ENCODE measurements at regions not wholly inside any gene's neighbourhood (a gene's known extent, or its start where the extent isn't known, plus 50 kb on each side); places are given as distances from the start of the nearest gene placed in this dataset.
A peak's percentile ranks its signal among the peaks of the same experiment; 100 is the strongest.

GRCh38 chr10:44244745-44245600, 139.9 kb downstream of the CXCL12 start:
- no peak for DNase-seq (ENCODE audit: low read depth, low spot score)

DNA sequence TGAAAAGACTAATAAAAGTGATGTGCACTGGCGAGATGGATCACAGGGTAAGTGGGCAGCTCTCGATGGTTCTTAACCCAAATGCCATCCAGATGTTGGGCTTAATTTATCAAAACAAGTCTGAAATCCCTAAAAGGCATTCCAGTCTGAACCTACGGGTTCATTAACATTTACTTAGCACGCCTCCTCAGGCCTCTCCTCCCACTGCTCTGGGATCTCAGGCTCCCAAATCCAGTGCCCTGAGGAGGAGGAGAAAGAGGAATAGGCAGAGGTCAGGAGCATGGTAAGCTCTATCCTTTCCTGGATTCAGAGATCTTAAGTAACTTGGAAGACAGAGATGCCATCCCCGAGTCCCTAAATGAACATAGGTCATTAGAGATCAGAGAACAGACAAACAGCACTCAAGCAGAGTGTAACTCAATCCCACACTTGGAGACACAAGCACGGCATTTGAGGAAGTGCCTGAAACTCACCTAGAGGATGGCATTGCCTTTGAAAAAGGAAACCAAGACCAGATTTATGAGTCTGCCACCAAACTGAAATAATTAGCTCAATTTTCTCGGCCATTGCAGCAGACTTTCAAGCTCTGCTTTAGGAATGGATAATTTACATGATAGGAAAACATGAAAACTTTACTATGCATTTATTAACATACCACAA, 140.9 kb downstream of the CXCL12 start:
- no peak for DNase-seq (ENCODE audit: low read depth, low spot score)

DNA sequence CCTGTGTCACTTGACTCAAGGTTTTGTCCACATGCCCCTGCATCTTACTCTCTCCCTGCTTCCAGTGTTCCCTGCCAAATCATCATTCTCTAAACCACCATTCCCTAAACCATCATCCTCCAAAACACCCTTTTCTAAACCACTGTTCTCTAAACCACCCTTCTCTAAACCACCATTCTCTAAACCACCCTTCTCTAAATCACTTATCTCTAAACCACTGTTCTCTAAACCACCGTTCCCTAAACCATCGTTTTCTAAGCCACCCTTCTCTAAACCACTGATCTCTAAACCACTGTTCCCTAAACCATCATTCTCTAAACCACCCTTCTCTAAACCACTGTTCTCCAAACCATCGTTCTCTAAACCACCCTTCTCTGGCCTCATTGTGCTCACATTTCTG, 142.1 kb downstream of the CXCL12 start:
- no peak for DNase-seq (ENCODE audit: low read depth, low spot score)

DNA sequence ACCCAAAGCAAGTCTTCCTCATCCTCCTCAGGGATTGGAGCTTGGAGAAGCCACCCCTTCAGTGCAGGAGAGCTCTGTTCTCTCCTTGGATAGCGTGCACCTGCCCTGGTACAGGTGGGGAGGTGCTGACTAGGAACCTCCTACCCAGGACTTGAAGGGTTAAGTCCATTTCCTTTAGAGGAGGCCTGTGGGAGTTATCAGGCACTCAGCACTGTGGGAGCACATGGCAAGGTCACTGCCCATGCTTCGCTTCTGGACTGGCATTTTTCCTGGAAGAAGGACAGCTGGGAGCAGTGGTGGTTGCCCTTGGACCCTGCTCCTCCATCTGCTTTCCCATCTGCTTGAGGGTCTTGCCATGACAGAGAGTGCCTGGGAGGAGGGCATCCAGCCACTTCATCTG, 142.8 kb downstream of the CXCL12 start:
- DNase-seq (ENCODE audit: low read depth, low spot score) = no peak

DNA sequence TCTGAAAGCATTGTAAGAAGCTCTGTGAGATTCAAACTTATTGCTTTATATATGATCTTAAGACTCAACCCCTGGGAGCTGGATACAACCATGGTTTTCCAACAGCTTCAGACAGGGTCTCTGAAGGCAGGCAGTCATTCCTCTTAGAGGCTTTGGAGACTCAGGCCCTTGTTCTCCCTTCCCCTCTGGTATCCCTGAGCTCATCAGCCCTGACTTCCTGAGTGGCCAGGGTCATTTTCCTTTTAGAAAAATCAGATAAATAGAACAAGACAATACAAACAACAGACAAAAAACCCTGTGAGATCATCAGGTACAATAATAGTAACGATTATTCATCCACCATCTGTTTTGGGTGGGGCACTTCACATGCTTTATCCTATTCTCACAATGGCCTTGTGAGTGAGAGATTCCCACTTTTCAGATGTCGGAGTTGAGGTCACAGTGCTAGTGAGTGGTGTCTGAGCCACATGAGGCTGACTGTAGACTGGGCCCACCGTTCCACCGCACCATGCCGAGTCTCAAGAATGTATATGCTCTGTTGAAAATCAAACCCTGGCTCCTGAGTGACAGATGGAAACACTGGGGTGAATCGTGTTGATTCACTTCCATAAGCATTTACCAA, 144.2 kb downstream of the CXCL12 start:
- no peak for DNase-seq (ENCODE audit: low read depth, low spot score)

DNA sequence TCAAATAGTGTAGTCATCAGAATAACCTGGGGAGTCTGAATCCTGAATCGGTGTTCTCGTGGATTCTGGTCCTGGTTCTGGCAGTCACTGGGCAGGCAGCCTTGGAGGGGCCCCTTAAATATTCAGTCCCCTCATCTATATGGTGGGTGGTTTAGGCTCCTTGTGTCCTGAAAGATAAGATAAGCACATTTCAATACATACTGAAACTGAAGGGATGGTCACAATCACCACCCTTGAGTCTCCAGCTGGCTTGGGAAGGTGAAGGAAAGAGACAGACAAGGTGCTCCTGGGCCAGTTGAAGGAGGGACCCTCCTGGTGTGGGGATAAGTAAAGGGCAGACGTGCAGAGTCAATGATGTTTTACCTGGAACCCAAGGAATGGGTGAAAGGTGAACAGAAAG, 146.7 kb downstream of the CXCL12 start:
- DNase-seq (ENCODE audit: low read depth, low spot score) = no peak

DNA sequence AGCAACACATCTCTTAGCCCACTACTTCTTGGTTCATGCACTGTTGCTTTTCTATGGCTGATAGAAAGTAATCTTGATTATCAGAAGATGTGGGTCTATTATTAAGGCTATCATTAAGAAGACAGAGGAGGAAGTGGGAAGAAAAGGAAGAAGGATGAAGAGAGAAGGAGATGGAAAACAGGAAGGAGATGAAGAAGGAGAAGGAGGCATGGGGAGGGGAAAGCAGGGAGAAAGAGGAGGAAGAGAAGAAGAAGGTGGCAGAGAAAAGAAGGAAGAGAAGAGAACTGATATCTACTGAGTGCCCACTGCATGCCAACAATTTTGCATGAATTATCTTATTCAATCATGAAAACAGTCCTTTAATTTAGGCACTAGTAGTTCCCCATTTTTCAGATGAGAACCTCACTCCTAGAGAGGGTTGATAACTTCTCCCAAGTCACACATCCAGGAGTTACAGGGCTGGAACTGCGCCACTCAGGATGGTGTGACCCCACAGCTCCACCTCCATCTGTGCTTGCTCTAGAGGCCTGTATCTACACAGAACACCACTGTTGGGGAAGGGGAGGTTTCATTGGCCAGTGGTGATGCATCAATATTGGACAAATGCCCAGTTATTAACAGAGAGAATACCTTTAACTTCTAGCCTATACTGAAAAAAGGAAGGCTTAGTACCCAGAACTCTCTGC, 147.4 kb downstream of the CXCL12 start:
- DNase-seq (ENCODE audit: low read depth, low spot score) = no peak

DNA sequence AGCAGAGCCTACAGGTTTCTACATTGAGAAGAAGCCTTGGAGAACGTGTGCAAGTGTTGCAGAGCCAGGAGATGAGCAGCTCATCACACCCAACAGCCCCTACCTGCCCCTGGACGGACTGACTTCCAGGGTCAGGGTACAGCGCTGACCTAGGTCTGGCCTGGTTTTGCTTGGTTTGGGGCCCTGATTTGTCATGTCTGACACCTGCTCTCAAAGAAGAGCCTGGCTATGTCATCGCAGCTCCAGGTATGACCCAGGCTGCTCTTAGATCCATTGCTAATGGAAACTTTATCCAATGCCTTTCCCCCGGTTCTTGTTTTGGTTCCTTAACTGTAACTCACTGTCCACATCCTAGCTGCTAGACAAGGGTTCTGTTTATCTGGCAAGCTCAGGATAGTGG, 149.5 kb downstream of the CXCL12 start:
- DNase-seq (ENCODE audit: low read depth, low spot score) = no peak

DNA sequence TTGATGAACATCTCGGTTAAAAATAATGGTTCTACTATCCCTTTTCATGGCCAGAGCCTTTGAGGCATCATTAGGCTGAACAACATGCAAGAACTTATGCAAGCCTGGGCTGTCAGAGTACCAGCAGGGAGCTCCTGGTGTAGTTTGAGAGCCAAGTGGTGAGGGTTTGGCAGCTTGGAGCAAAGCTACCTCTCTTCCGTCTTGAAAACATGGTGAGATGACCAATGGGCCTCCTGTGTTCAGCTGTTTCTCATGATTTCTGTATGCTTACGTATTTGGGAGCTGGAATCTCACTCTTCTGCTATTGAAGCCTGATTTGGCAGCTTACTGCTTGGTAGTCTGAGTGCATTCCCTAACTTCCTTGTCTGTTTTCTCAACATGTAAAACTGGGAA, 150.4 kb downstream of the CXCL12 start:
- DNase-seq (ENCODE audit: low read depth, low spot score) = no peak

DNA sequence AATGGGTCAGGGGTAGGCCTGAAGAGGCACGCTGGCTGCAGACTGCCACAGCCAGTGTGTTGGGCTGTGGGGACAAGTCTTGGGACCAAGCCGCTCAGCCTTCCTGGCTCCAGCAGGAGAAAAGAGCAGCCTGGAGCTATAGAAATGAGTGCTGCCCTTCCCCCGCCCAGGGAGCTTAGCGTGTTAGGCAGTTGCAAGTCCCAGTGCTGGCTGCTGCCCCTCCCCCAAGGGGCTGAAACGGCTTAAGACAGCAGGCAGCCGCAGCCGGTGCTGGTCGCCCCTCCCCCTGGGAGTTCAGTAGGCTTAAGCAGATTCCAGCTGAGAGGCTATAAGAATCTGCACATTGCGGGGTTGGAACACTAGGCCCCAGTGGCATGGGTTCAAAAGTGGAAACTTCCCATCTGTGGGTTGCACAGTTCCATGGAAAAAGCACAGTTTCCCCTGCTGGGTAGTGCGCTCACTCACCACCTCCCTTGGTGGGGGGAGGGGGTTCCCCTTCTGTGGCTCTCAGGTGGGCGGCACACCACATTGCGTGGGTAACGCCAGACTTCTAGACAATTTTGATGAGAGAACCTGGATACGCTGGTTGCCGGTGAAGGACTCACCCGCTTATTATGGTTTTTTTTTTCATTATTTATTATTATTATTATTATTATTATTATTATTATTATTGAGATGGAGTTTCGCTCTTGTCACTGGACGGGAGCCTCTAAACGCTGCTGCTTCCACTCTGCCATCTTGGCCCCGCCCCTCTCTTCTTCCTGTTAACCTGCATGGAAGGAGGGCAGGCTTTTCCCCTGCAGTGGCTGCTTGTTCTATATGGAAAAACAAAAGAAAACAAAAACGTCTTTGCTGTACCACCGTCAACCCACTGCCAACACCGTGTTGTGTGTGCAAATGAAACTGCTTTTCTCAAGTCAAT, 151.1 kb downstream of the CXCL12 start:
- DNase-seq (ENCODE audit: low read depth, low spot score) = peak; percentile 31

GRCh38 chr10:44217274-44217820, 167.6 kb downstream of the CXCL12 start:
- no peak for DNase-seq (ENCODE audit: low read depth, low spot score)

DNA sequence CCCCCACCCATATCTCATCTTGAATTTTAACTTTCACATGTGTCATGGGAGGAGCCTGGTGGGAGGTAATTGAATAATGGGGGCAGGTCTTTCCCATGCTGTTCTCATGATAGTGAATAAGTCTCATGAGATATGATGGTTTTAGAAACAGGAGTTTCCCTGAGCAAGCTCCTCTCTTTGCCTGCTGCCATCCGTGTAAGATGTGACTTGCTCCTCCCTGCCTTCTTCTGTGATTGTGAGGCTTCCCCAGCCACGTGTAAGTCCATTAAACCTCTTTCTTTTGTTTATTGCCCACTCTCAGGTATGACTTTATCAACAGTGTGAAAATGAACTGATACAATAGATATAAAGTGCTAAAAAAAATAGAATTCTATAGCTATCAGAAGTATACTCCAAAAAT, 168.8 kb downstream of the CXCL12 start:
- no peak for DNase-seq (ENCODE audit: low read depth, low spot score)

GRCh38 chr10:44209811-44210210, 175.1 kb downstream of the CXCL12 start:
- no peak for DNase-seq (ENCODE audit: low read depth, low spot score)

DNA sequence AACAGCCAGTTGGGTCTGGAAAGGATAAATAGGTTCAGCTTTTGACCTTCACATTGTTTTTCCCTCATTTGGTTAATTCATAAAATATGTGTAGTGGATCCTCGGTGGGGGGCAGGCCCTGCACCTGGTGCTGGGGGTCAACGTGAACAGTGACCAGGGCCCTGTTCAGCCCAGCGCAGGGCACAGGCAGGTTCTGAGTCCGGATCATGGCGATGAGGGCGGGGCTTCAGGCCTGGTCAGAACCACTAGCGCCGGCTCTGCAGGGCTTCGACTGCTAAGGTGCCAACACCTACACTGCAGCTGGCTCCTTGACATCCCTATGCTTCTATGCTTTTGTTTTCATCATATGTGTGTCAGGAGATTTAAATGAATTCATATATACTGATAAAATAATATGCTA, 177.7 kb downstream of the CXCL12 start:
- DNase-seq (ENCODE audit: low read depth, low spot score) = no peak

GRCh38 chr10:44206127-44206818, 178.6 kb downstream of the CXCL12 start:
- DNase-seq (ENCODE audit: low read depth, low spot score) = no peak

- DNase-seq (ENCODE audit: low read depth, low spot score) = no peak
Observed at GRCh38 chr10:44205067-44205466, 179.8 kb downstream of the CXCL12 start.

DNA sequence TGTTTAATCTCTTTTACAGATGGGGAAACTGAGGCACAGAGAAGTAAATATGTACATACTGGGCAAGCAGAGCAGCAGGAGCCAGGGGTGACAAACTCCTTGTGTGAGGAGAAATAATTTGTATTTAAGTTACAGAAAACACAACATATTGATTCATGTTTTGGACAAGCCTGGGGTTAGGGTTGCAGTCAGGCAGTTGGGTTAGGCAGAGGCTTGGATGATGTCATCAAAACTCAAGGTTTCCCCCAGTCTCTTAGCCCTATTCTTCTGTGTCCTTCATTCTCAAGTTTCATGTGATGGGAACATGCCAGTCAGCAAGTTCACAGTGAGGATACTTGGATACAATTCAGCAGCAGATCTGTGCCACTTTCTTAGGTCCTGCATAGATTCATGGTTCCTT, 181.4 kb downstream of the CXCL12 start:
- no peak for DNase-seq (ENCODE audit: low read depth, low spot score)

DNA sequence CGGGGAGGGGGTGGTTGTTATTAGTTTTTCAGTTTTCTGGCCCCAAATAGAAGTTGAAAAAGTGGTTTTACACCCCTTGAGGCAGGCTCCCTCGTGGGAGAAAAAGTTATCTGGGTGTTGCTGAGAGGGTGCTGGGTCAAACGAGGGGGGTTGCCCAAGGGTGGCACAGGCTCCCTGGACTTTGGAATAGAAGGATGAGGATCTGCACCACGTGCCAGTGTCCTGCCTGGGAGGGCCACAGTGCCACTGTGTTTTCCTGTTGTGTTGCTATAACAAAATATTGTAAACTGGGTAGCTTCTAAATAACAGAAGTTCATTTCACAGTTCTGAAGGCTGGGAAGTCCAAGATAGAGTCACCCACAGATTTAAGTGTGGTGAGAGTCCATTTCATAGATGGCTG, 181.9 kb downstream of the CXCL12 start:
- no peak for DNase-seq (ENCODE audit: low read depth, low spot score)

DNA sequence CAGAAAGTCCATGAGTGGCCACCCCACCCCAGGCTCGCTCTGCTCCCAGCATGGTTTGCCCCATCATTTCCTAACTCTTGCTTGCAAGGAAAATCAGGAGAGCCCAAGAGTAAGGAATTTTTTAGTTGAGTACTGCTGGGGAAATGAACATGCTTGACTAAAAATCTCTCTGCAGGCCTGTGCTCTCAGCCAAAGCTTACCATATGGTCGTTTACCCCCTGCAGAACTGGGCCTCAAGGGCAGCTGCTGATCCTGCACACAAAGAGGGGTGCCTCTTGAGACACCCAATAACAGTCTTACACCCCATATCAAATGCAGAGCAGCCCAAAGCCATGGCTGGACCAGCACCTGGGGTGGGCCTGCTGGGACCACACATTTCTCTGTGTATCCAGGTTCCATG, 183.2 kb downstream of the CXCL12 start:
- DNase-seq (ENCODE audit: low read depth, low spot score) = no peak

DNA sequence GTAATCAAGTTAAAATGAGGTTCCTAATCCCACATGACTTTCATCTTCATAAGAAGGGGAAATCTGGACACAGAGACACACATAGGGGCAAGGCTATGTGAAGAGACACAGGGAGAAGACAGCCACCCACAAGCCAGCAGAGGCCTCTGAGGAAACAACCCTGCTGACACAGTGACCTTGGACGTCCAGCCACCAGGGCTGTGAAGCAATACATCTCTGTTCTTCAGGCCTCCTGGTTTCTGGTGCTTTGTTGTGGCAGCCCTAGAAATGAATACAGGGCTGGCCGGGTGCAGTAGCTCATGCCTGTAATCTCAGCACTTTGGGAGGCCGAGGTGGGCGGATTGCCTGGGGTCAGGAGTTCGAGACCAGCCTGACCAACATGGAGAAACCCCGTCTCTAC, 183.9 kb downstream of the CXCL12 start:
- DNase-seq (ENCODE audit: low read depth, low spot score) = no peak
